ENCODE measurements at regions not wholly inside any gene's neighbourhood (a gene's known extent, or its start where the extent isn't known, plus 50 kb on each side); places are given as distances from the start of the nearest gene placed in this dataset.
"Not testable (repeated sequence)": the region's sequence is repeated elsewhere in the genome, so short reads cannot be mapped to it uniquely, and the experiment has no call there.

- no peaks in the 10 kb centered on the region for H3K4me1 ChIP-seq
- no peaks in the 10 kb centered on the region for H3K36me3 ChIP-seq
- H3K27me3 ChIP-seq = no peaks in the 10 kb centered on the region
- H3K4me3 ChIP-seq (replicated peaks in 1 of 3) = no peak overlapping the region
- H3K9me3 ChIP-seq = no peaks in the 10 kb centered on the region
- TF ChIP-seq CTCF (IDR thresholded peaks at IDR 0.05) (no peak), POLR2A (IDR thresholded peaks at IDR 0.05) (no peak)
- no peak for DNase-seq
- 93 to 96% methylated on average over 4 of the region's 4 CpGs for WGBS, 2 donors
- intact Hi-C loops (cut with DNase I) = no loop called here
- H3K27ac ChIP-seq = no peak overlapping the region
These were observed 155.2 kb upstream of the G2E3 start for GRCh38 chr14:30403791-30404190.

DNA sequence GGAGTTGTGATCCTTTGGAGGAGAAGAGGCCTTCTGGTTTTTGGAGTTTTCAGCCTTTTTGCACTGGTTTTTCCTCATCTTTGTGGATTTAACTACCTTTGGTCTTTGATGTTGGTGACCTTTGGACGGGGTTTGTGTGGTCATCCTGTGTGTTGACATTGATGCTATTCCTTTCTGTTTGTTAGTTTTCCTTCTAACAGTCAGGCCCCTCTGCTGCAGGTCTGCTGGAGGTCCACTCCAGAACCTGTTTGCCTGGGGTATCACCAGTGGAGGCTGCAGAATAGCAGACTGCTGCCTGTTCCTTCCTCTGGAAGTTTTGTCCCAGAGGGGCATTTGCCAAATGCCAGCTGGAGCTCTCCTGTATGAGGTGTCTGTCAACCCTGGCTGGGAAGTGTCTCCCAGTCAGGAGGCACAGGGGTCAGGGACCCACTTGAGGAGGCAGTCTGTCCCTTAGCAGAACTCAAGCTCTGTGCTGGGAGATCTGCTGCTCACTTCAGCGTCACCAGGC lies 149.4 kb upstream of the G2E3 start:
- H3K4me1 ChIP-seq; H3K9me3 ChIP-seq; H3K36me3 ChIP-seq; DNase-seq; intact Hi-C loops (cut with DNase I); H3K27ac ChIP-seq; H3K4me3 ChIP-seq (replicated peaks in 1 of 3); H3K27me3 ChIP-seq: not testable (repeated sequence)
- 87 to 88% methylated on average over 1 to 2 of the region's 2 CpGs for WGBS, 2 donors

DNA sequence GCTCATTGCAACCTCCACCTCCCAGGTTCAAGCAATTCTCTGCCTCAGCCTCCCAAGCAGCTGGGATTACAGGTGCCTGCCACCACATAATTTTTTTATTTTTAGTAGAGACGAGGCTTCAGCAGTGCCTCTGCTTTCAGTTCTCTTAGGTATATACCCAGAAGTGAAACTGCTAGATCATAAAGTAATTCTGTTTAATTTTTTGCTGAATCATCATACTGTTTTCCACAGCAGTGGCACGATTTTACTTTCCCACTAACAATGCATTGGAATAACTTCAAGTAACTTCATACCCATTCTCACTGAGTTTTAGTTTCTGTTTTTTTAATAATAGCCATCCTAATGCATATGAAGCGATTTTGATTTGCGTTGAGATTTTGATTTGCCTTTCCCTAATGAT lies 148.0 kb upstream of the G2E3 start:
- 82 to 92% methylated on average over 4 of the region's 4 CpGs for whole genome bisulfite sequencing, 2 donors
- no peaks in the 10 kb centered on the region for H3K9me3 ChIP-seq
- no peak for TF ChIP-seq POLR2A (IDR thresholded peaks at IDR 0.05)
- no peak for TF ChIP-seq CTCF (IDR thresholded peaks at IDR 0.05)
- H3K4me1 ChIP-seq = no peaks in the 10 kb centered on the region
- H3K27ac ChIP-seq = no peak overlapping the region
- H3K4me3 ChIP-seq (replicated peaks in 1 of 3) = no peak overlapping the region
- DNase-seq = no peak
- intact Hi-C loops (cut with DNase I) = no loop called here
- no peaks in the 10 kb centered on the region for H3K27me3 ChIP-seq
- H3K36me3 ChIP-seq = no peaks in the 10 kb centered on the region

GRCh38 chr14:30413184-30413583 lies 145.8 kb upstream of the G2E3 start:
- H3K4me3 ChIP-seq (replicated peaks in 1 of 3); H3K27ac ChIP-seq; H3K27me3 ChIP-seq; H3K9me3 ChIP-seq; H3K4me1 ChIP-seq; H3K36me3 ChIP-seq; intact Hi-C loops (cut with DNase I); DNase-seq: not testable (repeated sequence)
- 92 to 94% methylated on average over 8 of the region's 8 CpGs for WGBS, 2 donors

- H3K36me3 ChIP-seq = no peaks in the 10 kb centered on the region
- H3K9me3 ChIP-seq = no peaks in the 10 kb centered on the region
- intact Hi-C loops (cut with DNase I) = no loop called here
- DNase-seq = no peak
- no peak overlapping the region for H3K4me3 ChIP-seq (replicated peaks in 1 of 3)
- H3K27me3 ChIP-seq = no peaks in the 10 kb centered on the region
- 95 to 98% methylated on average over 1 of the region's 1 CpG for WGBS, 2 donors
- TF ChIP-seq POLR2A (IDR thresholded peaks at IDR 0.05) (no peak), CTCF (IDR thresholded peaks at IDR 0.05) (no peak)
- no peak overlapping the region for H3K27ac ChIP-seq
- no peaks in the 10 kb centered on the region for H3K4me1 ChIP-seq
These were observed 141.8 kb upstream of the G2E3 start for GRCh38 chr14:30417121-30417520.

- intact Hi-C loops (cut with DNase I) = no loop called here
- Histone ChIP-seq H3K27ac (no peak overlapping the region), H3K27me3 (no peaks in the 10 kb centered on the region), H3K36me3 (no peaks in the 10 kb centered on the region), H3K4me3 (replicated peaks in 1 of 3) (no peak overlapping the region), H3K4me1 (no peaks in the 10 kb centered on the region), H3K9me3 (no peaks in the 10 kb centered on the region)
- WGBS, 2 donors = 71 to 83% methylated on average over 1 of the region's 1 CpG
- TF ChIP-seq CTCF (IDR thresholded peaks at IDR 0.05) (no peak), POLR2A (IDR thresholded peaks at IDR 0.05) (no peak)
- no peak for DNase-seq
These were observed 141.0 kb upstream of the G2E3 start for GRCh38 chr14:30417999-30418398.
